ENCODE measurements at regions not wholly inside any gene's neighbourhood (a gene's known extent, or its start where the extent isn't known, plus 50 kb on each side); places are given as distances from the start of the nearest gene placed in this dataset.

- no peak overlapping the region for H3K4me3 ChIP-seq (ENCODE audit: insufficient read depth, low read length)
- TF ChIP-seq, protein P1, sequence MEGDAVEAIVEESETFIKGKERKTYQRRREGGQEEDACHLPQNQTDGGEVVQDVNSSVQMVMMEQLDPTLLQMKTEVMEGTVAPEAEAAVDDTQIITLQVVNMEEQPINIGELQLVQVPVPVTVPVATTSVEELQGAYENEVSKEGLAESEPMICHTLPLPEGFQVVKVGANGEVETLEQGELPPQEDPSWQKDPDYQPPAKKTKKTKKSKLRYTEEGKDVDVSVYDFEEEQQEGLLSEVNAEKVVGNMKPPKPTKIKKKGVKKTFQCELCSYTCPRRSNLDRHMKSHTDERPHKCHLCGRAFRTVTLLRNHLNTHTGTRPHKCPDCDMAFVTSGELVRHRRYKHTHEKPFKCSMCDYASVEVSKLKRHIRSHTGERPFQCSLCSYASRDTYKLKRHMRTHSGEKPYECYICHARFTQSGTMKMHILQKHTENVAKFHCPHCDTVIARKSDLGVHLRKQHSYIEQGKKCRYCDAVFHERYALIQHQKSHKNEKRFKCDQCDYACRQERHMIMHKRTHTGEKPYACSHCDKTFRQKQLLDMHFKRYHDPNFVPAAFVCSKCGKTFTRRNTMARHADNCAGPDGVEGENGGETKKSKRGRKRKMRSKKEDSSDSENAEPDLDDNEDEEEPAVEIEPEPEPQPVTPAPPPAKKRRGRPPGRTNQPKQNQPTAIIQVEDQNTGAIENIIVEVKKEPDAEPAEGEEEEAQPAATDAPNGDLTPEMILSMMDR (IDR thresholded peaks at IDR 0.05; ENCODE audit: extremely low read depth, low read depth, low read length), result no peak
- peak; percentile 84 for DNase-seq (ENCODE audit: insufficient read length, low spot score, missing footprints)
- H3K79me2 ChIP-seq (ENCODE audit: insufficient read depth, low read length), result no peaks in the 10 kb centered on the region
- peaks cover 8% of the 10 kb centered on the region for H3K27me3 ChIP-seq (ENCODE audit: insufficient read depth, low read length)
- H4K20me1 ChIP-seq (ENCODE audit: insufficient read depth, low read length), result no peaks in the 10 kb centered on the region
- no peaks in the 10 kb centered on the region for H3K9me3 ChIP-seq (ENCODE audit: low read depth, low read length)
- H3K27ac ChIP-seq (ENCODE audit: low read depth, low read length), result peak overlapping the region; percentile 42
- H3K36me3 ChIP-seq (ENCODE audit: insufficient read depth, low read length), result no peaks in the 10 kb centered on the region
- peak overlapping the region; percentile 11 for H2AFZ ChIP-seq (ENCODE audit: low read length)
- no peaks in the 10 kb centered on the region for H3K4me1 ChIP-seq (ENCODE audit: insufficient read depth, low read length)
- no peak overlapping the region for H3K4me2 ChIP-seq (ENCODE audit: insufficient read depth, low read length)
Measured at GRCh38 chr2:236862961-236863728, 222.5 kb upstream of the COPS8 start.

- Histone ChIP-seq H3K79me2 (ENCODE audit: insufficient read depth, low read length) (no peaks in the 10 kb centered on the region), H3K36me3 (ENCODE audit: insufficient read depth, low read length) (no peaks in the 10 kb centered on the region), H4K20me1 (ENCODE audit: insufficient read depth, low read length) (no peaks in the 10 kb centered on the region), H3K4me2 (ENCODE audit: insufficient read depth, low read length) (no peak overlapping the region), H3K27me3 (ENCODE audit: insufficient read depth, low read length) (peaks cover 8% of the 10 kb centered on the region), H3K27ac (ENCODE audit: low read depth, low read length) (no peak overlapping the region), H2AFZ (ENCODE audit: low read length) (no peak overlapping the region), H3K9me3 (ENCODE audit: low read depth, low read length) (no peaks in the 10 kb centered on the region), H3K4me3 (ENCODE audit: insufficient read depth, low read length) (no peak overlapping the region), H3K4me1 (ENCODE audit: insufficient read depth, low read length) (no peaks in the 10 kb centered on the region)
- DNase-seq (ENCODE audit: insufficient read length, low spot score, missing footprints), result no peak
- TF ChIP-seq, protein P1 (IDR thresholded peaks at IDR 0.05; ENCODE audit: extremely low read depth, low read depth, low read length), result no peak
Measured at GRCh38 chr2:236863729-236864126, 222.0 kb upstream of the COPS8 start.

DNA sequence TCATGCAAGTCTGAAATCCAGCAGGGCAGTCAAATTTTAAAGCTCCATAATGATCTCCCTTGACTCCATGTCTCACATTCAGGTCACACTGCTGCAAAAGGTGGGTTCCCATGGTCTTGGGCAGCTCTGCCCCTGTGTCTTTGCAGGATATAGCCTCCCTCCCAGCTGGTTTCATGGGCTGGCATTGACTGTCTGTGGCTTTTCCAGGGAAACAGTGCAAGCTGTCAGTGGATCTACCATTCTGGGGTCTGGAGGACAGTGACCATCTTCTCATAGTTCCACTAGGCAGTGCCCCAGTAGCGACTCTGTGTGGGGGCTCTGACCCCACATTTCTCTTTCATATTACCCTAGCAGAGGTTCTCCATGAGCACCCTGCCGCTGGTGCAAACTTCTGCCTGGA lies 220.6 kb upstream of the COPS8 start:
- TF ChIP-seq, protein P1 (IDR thresholded peaks at IDR 0.05; ENCODE audit: extremely low read depth, low read depth, low read length), result no peak
- H3K9me3 ChIP-seq (ENCODE audit: low read depth, low read length), result no peaks in the 10 kb centered on the region

DNA sequence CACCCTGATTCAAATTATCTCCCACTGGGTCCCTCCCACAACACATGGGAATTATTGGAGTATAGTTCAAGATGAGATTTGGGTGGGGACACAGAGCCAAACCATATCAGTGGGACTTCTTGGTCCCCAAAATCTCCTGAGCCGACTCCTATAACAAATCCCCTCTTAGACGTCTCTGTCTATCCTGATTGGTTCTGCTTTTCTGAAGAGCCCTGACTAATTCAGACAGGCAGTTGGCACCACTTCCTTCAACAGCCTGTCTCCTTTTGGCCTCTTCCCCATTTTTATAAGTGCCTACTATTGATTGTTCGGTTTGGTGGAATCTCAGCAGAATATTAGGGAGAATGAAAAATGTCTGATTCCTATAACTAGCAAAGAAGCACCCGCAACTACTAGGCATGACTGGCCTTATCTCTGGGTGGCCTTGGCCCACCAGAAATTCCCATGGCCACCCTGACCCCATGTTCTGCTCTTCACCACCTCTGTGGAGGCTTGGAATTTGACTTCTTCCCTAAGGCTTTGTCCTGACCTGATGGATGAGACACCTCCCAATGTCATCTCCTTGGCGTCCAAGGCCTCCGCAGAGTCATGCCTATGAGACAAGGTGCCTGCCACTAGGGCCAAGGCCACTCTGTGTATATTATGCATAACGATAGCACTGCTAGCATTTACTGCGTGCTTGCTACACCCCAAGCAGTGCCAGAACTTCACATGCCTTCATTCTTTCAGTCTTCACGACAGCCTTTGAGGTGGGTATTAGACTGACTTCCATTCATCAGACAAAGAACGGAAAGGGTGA lies 218.9 kb upstream of the COPS8 start:
- H3K4me3 ChIP-seq (ENCODE audit: insufficient read depth, low read length), result no peak overlapping the region
- H3K4me1 ChIP-seq (ENCODE audit: insufficient read depth, low read length), result peaks cover 5% of the 10 kb centered on the region
- H2AFZ ChIP-seq (ENCODE audit: low read length), result no peak overlapping the region
- DNase-seq (ENCODE audit: insufficient read length, low spot score, missing footprints), result no peak
- H3K27me3 ChIP-seq (ENCODE audit: insufficient read depth, low read length), result peaks cover 1% of the 10 kb centered on the region
- H3K36me3 ChIP-seq (ENCODE audit: insufficient read depth, low read length), result no peaks in the 10 kb centered on the region
- H3K27ac ChIP-seq (ENCODE audit: low read depth, low read length), result no peak overlapping the region
- no peaks in the 10 kb centered on the region for H4K20me1 ChIP-seq (ENCODE audit: insufficient read depth, low read length)
- H3K79me2 ChIP-seq (ENCODE audit: insufficient read depth, low read length), result no peaks in the 10 kb centered on the region
- no peak overlapping the region for H3K4me2 ChIP-seq (ENCODE audit: insufficient read depth, low read length)
- no peaks in the 10 kb centered on the region for H3K9me3 ChIP-seq (ENCODE audit: low read depth, low read length)
- TF ChIP-seq, protein P1 (IDR thresholded peaks at IDR 0.05; ENCODE audit: extremely low read depth, low read depth, low read length), result no peak

More for the DNA sequence above, 220.6 kb upstream of the COPS8 start:
- no peaks in the 10 kb centered on the region for H3K4me1 ChIP-seq (ENCODE audit: insufficient read depth, low read length)
- DNase-seq (ENCODE audit: insufficient read length, low spot score, missing footprints), result no peak
- no peaks in the 10 kb centered on the region for H4K20me1 ChIP-seq (ENCODE audit: insufficient read depth, low read length)
- no peak overlapping the region for H3K4me2 ChIP-seq (ENCODE audit: insufficient read depth, low read length)
- no peak overlapping the region for H3K27ac ChIP-seq (ENCODE audit: low read depth, low read length)
- no peak overlapping the region for H2AFZ ChIP-seq (ENCODE audit: low read length)
- H3K4me3 ChIP-seq (ENCODE audit: insufficient read depth, low read length), result no peak overlapping the region
- H3K36me3 ChIP-seq (ENCODE audit: insufficient read depth, low read length), result no peaks in the 10 kb centered on the region
- H3K79me2 ChIP-seq (ENCODE audit: insufficient read depth, low read length), result no peaks in the 10 kb centered on the region
- peaks cover 8% of the 10 kb centered on the region for H3K27me3 ChIP-seq (ENCODE audit: insufficient read depth, low read length)
